HepG2 (cell line): ENCODE measurements at regions not wholly inside any gene's neighbourhood (a gene's known extent, or its start where the extent isn't known, plus 50 kb on each side); places are given as distances from the start of the nearest gene placed in this dataset.

Source experiments
- ARNT2 ChIP-seq: sonication (generic); formaldehyde crosslinking; IDR thresholded peaks from 2 replicates; pipeline ENCODE4 v1.8.0; 2022; ENCODE audit warnings: mild to moderate bottlenecking, low read depth, missing genetic modification reagents, moderate library complexity
- EEA1 ChIP-seq: sonication (generic); formaldehyde crosslinking; IDR thresholded peaks from 2 replicates; pipeline ENCODE4 v1.5.1; 2020; ENCODE audit warnings: mild to moderate bottlenecking, missing genetic modification reagents, borderline replicate concordance
- HDAC1 ChIP-seq: sonication (generic); formaldehyde crosslinking; IDR thresholded peaks from 2 replicates; pipeline ENCODE4 v1.5.1; 2020; ENCODE audit warnings: mild to moderate bottlenecking, missing genetic modification reagents
- KLF15 ChIP-seq: sonication (generic); formaldehyde crosslinking; IDR thresholded peaks from 2 replicates; pipeline ENCODE4 v1.8.1; 2023; ENCODE audit warnings: borderline replicate concordance, mild to moderate bottlenecking, inconsistent platforms, missing genetic modification reagents, mixed read lengths
- TF ChIP-seq, protein P1 (sequence below): sonication (generic); formaldehyde crosslinking; conservative IDR thresholded peaks from 2 replicates; pipeline ENCODE4 v1.4.0; 2020; ENCODE audit warnings: missing genetic modification reagents
- TF ChIP-seq, protein P2 (sequence below): sonication (generic); formaldehyde crosslinking; IDR thresholded peaks from 2 replicates; pipeline ENCODE4 v1.5.0; 2020; ENCODE audit warnings: mild to moderate bottlenecking, missing genetic modification reagents, borderline replicate concordance

DNA sequence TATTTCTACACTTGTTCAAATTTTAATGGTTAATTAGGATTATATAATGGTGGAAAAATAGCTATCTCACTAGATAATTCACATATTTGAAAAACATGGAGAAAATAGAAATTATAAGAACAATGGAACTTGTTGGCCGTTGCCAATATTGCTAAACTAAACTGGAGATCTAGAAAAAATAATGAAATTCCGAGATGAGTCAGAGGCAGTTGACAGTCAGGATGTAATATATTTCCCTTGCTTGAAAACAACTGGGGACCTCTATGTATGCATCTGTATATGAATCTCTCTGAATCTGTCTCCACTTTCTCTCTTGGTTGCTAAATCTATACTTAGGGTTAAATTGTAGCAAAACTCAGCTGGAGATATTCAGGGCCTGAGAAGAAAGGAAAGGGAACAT is 1108.2 kb upstream of the GJE1 start (continued):
- TF ChIP-seq, protein P1, sequence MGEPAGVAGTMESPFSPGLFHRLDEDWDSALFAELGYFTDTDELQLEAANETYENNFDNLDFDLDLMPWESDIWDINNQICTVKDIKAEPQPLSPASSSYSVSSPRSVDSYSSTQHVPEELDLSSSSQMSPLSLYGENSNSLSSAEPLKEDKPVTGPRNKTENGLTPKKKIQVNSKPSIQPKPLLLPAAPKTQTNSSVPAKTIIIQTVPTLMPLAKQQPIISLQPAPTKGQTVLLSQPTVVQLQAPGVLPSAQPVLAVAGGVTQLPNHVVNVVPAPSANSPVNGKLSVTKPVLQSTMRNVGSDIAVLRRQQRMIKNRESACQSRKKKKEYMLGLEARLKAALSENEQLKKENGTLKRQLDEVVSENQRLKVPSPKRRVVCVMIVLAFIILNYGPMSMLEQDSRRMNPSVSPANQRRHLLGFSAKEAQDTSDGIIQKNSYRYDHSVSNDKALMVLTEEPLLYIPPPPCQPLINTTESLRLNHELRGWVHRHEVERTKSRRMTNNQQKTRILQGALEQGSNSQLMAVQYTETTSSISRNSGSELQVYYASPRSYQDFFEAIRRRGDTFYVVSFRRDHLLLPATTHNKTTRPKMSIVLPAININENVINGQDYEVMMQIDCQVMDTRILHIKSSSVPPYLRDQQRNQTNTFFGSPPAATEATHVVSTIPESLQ (CRISPR knock-in tag), result no peak
- TF ChIP-seq, protein P2, sequence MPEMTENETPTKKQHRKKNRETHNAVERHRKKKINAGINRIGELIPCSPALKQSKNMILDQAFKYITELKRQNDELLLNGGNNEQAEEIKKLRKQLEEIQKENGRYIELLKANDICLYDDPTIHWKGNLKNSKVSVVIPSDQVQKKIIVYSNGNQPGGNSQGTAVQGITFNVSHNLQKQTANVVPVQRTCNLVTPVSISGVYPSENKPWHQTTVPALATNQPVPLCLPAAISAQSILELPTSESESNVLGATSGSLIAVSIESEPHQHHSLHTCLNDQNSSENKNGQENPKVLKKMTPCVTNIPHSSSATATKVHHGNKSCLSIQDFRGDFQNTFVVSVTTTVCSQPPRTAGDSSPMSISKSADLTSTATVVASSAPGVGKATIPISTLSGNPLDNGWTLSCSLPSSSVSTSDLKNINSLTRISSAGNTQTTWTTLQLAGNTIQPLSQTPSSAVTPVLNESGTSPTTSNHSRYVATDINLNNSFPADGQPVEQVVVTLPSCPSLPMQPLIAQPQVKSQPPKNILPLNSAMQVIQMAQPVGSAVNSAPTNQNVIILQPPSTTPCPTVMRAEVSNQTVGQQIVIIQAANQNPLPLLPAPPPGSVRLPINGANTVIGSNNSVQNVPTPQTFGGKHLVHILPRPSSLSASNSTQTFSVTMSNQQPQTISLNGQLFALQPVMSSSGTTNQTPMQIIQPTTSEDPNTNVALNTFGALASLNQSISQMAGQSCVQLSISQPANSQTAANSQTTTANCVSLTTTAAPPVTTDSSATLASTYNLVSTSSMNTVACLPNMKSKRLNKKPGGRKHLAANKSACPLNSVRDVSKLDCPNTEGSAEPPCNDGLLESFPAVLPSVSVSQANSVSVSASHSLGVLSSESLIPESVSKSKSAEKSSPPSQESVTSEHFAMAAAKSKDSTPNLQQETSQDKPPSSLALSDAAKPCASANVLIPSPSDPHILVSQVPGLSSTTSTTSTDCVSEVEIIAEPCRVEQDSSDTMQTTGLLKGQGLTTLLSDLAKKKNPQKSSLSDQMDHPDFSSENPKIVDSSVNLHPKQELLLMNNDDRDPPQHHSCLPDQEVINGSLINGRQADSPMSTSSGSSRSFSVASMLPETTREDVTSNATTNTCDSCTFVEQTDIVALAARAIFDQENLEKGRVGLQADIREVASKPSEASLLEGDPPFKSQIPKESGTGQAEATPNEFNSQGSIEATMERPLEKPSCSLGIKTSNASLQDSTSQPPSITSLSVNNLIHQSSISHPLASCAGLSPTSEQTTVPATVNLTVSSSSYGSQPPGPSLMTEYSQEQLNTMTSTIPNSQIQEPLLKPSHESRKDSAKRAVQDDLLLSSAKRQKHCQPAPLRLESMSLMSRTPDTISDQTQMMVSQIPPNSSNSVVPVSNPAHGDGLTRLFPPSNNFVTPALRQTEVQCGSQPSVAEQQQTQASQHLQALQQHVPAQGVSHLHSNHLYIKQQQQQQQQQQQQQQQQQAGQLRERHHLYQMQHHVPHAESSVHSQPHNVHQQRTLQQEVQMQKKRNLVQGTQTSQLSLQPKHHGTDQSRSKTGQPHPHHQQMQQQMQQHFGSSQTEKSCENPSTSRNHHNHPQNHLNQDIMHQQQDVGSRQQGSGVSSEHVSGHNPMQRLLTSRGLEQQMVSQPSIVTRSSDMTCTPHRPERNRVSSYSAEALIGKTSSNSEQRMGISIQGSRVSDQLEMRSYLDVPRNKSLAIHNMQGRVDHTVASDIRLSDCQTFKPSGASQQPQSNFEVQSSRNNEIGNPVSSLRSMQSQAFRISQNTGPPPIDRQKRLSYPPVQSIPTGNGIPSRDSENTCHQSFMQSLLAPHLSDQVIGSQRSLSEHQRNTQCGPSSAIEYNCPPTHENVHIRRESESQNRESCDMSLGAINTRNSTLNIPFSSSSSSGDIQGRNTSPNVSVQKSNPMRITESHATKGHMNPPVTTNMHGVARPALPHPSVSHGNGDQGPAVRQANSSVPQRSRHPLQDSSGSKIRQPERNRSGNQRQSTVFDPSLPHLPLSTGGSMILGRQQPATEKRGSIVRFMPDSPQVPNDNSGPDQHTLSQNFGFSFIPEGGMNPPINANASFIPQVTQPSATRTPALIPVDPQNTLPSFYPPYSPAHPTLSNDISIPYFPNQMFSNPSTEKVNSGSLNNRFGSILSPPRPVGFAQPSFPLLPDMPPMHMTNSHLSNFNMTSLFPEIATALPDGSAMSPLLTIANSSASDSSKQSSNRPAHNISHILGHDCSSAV (CRISPR knock-in tag), result no peak
- TF ChIP-seq ARNT2 (CRISPR knock-in tag) (no peak), EEA1 (CRISPR knock-in tag) (no peak), HDAC1 (no peak), KLF15 (CRISPR knock-in tag) (no peak)
